AG04449 (cell line): ENCODE measurements at regions not wholly inside any gene's neighbourhood (a gene's known extent, or its start where the extent isn't known, plus 50 kb on each side); places are given as distances from the start of the nearest gene placed in this dataset.

Experiments used
- CTCF ChIA-PET: fragments of 350-600 bp; formaldehyde crosslinking; extraction: SDS; loops from one replicate; lab custom pipeline; 2021; ENCODE audit warnings: antibody characterized with exemption; lab: Yijun Ruan, JAX
- POLR2A ChIA-PET: fragments of 400-600, 350-600 bp; formaldehyde crosslinking; extraction: SDS; loops from one replicate; lab custom pipeline; 2020; ENCODE audit warnings: antibody characterized with exemption, inconsistent platforms; lab: Yijun Ruan, JAX
- DNase-seq: peaks from one replicate; pipeline ENCODE4 v3.0.0-alpha.2; 2010; ENCODE audit warnings: low read depth, low spot score
- H3K4me3 ChIP-seq: 2 replicates; pipeline ENCODE4 v1.5.1; 2011; ENCODE audit warnings: low read depth, mild to moderate bottlenecking, control low read depth, low read length
- CTCF ChIP-seq: IDR thresholded peaks from one replicate; pipeline ENCODE4 v1.5.1; 2011; ENCODE audit warnings: mild to moderate bottlenecking, moderate library complexity, low read length, control low read depth, inconsistent platforms; ENCODE audit not compliant: insufficient read depth; ENCODE audit errors: missing control alignments

GRCh38 chr14:55803873-55804553 is 224.0 kb downstream of the KTN1 start:
- POLR2A ChIA-PET: no interaction called here
- no peak overlapping the region for H3K4me3 ChIP-seq
- no peak for DNase-seq
- TF ChIP-seq CTCF: no peak
- CTCF ChIA-PET: interaction anchor here (1.8 kb wide), 1 partner anchor 73 kb away, joined by 4 read pairs; no protein-coding TSS in a partner anchor

- TF ChIP-seq CTCF: no peak
- no peak overlapping the region for H3K4me3 ChIP-seq
- ChIA-PET CTCF (interaction anchor here (1.8 kb wide), 1 partner anchor 74 kb away, joined by 4 read pairs; no protein-coding TSS in a partner anchor), POLR2A (no interaction called here)
- DNase-seq: no peak
Observed at GRCh38 chr14:55805250-55805649, 225.2 kb downstream of the KTN1 start.

GRCh38 chr14:55807053-55807880 is 227.3 kb downstream of the KTN1 start:
- no peak for DNase-seq
- TF ChIP-seq CTCF: no peak
- ChIA-PET POLR2A (no interaction called here), CTCF (no interaction called here)
- no peak overlapping the region for H3K4me3 ChIP-seq

GRCh38 chr14:55807881-55808379 is 227.9 kb downstream of the KTN1 start:
- no peak overlapping the region for H3K4me3 ChIP-seq
- no peak for DNase-seq
- ChIA-PET CTCF (no interaction called here), POLR2A (no interaction called here)
- TF ChIP-seq CTCF: no peak

- no peak for DNase-seq
- POLR2A ChIA-PET: no interaction called here
- TF ChIP-seq CTCF: no peak
- CTCF ChIA-PET: no interaction called here
- H3K4me3 ChIP-seq: no peak overlapping the region
Observed at GRCh38 chr14:55813630-55814029, 233.6 kb downstream of the KTN1 start.

GRCh38 chr14:55814064-55814463 is 234.1 kb downstream of the KTN1 start:
- no peak overlapping the region for H3K4me3 ChIP-seq
- DNase-seq: no peak
- ChIA-PET POLR2A (no interaction called here), CTCF (no interaction called here)
- no peak for TF ChIP-seq CTCF
